ENCODE measurements at regions not wholly inside any gene's neighbourhood (a gene's known extent, or its start where the extent isn't known, plus 50 kb on each side); places are given as distances from the start of the nearest gene placed in this dataset.

GRCh38 chr2:136219341-136219740, 101.4 kb upstream of the CXCR4 start:
- Histone ChIP-seq H3K36me3 (ENCODE audit: insufficient read depth, low read length) (no peaks in the 10 kb centered on the region), H2AFZ (ENCODE audit: low read depth, low read length) (no peak overlapping the region), H3K4me3 (ENCODE audit: low read length) (no peak overlapping the region), H3K27me3 (ENCODE audit: insufficient read depth, low read length) (peaks cover 3% of the 10 kb centered on the region), H3K9me3 (ENCODE audit: low read length) (no peaks in the 10 kb centered on the region), H3K4me1 (ENCODE audit: insufficient read depth, low read length) (peaks cover 3% of the 10 kb centered on the region)

- H2AFZ ChIP-seq (ENCODE audit: low read depth, low read length): no peak overlapping the region
- H3K4me1 ChIP-seq (ENCODE audit: insufficient read depth, low read length): no peaks in the 10 kb centered on the region
- no peaks in the 10 kb centered on the region for H3K36me3 ChIP-seq (ENCODE audit: insufficient read depth, low read length)
- H3K4me3 ChIP-seq (ENCODE audit: low read length): no peak overlapping the region
- peaks cover 3% of the 10 kb centered on the region for H3K27me3 ChIP-seq (ENCODE audit: insufficient read depth, low read length)
- H3K9me3 ChIP-seq (ENCODE audit: low read length): no peaks in the 10 kb centered on the region
Measured at GRCh38 chr2:136217996-136218395, 100.0 kb upstream of the CXCR4 start.

DNA sequence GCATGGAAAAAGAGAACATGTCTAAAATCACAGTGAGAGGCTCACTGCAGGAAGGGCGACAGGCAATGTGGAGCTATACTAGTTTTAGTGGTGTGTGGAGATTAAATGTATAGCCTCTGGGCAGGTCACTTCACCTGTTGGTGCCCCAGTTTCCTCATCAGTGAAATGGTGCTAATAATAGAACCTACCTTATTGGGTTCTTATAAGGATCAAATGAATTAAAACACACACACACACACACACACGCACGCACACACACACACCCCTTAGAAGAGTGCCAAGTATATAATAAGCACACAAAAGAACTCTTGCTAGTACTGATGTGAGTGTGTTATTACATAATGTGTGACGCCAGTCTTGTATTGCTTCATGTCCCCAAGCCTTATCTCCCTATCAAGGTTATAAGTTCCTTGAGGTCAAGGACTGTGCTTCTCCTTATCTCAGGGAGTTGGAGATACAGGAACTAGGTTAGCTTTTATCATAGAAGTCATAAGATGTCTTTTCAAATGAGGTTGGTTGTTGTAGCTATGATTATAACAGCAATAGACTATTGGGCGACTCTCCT, 98.0 kb upstream of the CXCR4 start:
- no peaks in the 10 kb centered on the region for H3K4me1 ChIP-seq (ENCODE audit: insufficient read depth, low read length)
- no peak overlapping the region for H2AFZ ChIP-seq (ENCODE audit: low read depth, low read length)
- no peak overlapping the region for H3K4me3 ChIP-seq (ENCODE audit: low read length)
- H3K36me3 ChIP-seq (ENCODE audit: insufficient read depth, low read length): no peaks in the 10 kb centered on the region
- H3K9me3 ChIP-seq (ENCODE audit: low read length): no peaks in the 10 kb centered on the region
- no peaks in the 10 kb centered on the region for H3K27me3 ChIP-seq (ENCODE audit: insufficient read depth, low read length)

GRCh38 chr2:136215449-136215848, 97.5 kb upstream of the CXCR4 start:
- H3K4me3 ChIP-seq (ENCODE audit: low read length): no peak overlapping the region
- no peaks in the 10 kb centered on the region for H3K4me1 ChIP-seq (ENCODE audit: insufficient read depth, low read length)
- H3K27me3 ChIP-seq (ENCODE audit: insufficient read depth, low read length): no peaks in the 10 kb centered on the region
- H3K36me3 ChIP-seq (ENCODE audit: insufficient read depth, low read length): no peaks in the 10 kb centered on the region
- H3K9me3 ChIP-seq (ENCODE audit: low read length): no peaks in the 10 kb centered on the region
- H2AFZ ChIP-seq (ENCODE audit: low read depth, low read length): no peak overlapping the region

DNA sequence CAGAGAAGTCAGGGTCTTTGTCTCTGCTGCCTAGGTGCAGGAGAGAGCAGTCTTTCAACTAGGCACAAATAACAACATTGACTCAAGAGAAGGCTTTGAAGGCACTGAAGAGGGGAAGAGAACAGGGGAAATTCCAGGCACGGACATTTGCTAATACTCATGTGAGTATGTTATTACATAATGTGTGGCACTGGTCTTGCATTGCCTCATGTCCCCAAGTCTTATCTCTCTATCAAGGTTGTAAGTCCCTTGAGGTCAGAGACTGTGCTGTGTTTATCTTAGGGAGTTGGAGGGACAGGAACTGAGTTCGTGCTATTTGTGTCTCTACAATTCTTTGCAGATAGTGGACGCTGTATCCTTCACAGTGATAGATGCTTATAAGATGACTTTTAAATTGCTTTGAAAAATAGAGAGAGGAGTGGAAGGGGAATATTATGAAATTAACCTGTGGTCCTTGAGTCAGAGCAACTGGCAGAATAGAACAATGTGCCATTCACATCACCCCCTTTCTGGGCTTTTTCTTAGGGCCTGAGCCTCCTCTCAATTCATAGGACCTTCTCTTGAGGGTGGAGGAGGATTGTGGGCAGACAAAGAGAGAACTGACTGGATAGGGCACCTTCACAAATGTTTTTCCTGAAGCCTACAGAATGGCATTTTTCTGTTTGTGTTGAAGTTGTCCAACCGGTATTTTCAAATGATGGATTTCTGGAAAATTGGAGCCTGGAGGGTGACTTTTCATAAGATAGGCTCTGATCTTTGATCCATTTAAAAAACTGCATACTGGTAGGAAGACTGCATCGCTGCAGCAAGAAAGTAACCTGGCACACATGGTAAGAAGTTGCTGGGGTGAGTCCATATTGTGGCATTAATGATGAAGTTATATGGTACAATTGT, 96.6 kb upstream of the CXCR4 start:
- Histone ChIP-seq H3K36me3 (ENCODE audit: insufficient read depth, low read length) (no peaks in the 10 kb centered on the region), H2AFZ (ENCODE audit: low read depth, low read length) (no peak overlapping the region), H3K4me3 (ENCODE audit: low read length) (no peak overlapping the region), H3K27me3 (ENCODE audit: insufficient read depth, low read length) (no peaks in the 10 kb centered on the region), H3K4me1 (ENCODE audit: insufficient read depth, low read length) (no peaks in the 10 kb centered on the region), H3K9me3 (ENCODE audit: low read length) (no peaks in the 10 kb centered on the region)

DNA sequence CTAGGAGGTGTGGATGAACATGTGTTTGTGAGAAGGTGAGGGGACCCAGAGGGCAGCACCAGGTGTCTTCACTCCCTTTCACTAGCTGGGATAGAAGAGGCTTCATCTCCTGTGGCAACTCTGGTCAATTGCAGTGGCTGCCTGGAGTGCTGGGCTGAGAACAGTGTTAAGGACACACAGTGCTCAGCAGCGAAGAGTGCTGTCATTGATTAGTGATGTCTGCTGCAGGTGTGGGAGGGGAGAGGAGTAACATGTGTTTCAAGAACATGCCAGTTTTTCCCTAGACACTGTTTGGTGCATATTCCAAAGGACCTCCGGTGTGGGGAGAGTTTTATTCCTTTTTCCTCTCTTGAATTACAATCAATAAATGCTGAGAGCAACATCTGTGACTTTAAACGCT, 95.9 kb upstream of the CXCR4 start:
- H2AFZ ChIP-seq (ENCODE audit: low read depth, low read length): no peak overlapping the region
- no peaks in the 10 kb centered on the region for H3K4me1 ChIP-seq (ENCODE audit: insufficient read depth, low read length)
- H3K9me3 ChIP-seq (ENCODE audit: low read length): no peaks in the 10 kb centered on the region
- H3K4me3 ChIP-seq (ENCODE audit: low read length): no peak overlapping the region
- no peaks in the 10 kb centered on the region for H3K27me3 ChIP-seq (ENCODE audit: insufficient read depth, low read length)
- no peaks in the 10 kb centered on the region for H3K36me3 ChIP-seq (ENCODE audit: insufficient read depth, low read length)

DNA sequence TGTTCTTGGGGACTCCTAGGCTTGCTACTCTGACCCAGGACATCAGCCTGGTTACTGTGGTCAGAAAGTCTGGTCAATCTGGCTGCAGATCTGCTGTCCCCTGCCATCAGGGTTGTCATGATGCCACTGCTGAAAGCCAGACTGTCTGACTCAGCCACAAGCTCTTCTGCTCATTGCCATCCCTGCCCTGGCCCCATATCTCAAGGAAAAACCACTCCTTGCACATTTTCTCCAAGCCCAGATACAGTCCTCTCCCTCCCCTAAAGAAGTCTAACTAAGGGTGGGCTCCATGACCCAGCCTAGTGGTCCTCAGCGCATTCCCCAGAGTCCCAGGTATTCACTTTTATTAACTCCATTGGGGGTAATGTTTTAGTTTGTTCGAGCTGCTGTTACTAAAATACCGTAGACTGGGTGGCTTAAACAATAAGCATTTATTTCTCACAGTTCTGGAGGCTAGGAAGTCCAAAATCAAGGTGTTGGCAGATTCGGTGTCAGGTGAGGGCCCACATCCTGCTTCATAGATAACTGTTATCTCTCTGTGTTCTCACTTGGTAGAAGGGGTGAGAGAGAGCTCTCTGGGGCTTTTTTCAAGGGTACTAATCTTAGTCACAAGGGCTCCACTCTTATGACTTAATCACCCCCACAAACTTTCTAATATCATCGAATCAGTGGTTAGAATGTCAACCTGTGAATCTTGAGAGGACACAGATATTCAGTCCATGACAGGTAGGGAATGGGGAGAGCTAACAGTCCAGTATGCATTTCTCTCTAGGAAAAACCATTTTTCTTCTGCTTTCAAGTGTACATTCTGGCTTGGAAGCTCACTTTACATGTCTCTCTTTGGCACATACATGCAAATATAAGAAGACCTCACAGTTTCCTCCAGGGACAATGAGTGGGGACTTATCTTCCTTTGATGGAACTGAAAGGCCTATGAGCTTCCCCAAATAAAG, 94.8 kb upstream of the CXCR4 start:
- H3K4me3 ChIP-seq (ENCODE audit: low read length): no peak overlapping the region
- H2AFZ ChIP-seq (ENCODE audit: low read depth, low read length): no peak overlapping the region
- H3K4me1 ChIP-seq (ENCODE audit: insufficient read depth, low read length): no peaks in the 10 kb centered on the region
- H3K9me3 ChIP-seq (ENCODE audit: low read length): no peaks in the 10 kb centered on the region
- no peaks in the 10 kb centered on the region for H3K36me3 ChIP-seq (ENCODE audit: insufficient read depth, low read length)
- no peaks in the 10 kb centered on the region for H3K27me3 ChIP-seq (ENCODE audit: insufficient read depth, low read length)

DNA sequence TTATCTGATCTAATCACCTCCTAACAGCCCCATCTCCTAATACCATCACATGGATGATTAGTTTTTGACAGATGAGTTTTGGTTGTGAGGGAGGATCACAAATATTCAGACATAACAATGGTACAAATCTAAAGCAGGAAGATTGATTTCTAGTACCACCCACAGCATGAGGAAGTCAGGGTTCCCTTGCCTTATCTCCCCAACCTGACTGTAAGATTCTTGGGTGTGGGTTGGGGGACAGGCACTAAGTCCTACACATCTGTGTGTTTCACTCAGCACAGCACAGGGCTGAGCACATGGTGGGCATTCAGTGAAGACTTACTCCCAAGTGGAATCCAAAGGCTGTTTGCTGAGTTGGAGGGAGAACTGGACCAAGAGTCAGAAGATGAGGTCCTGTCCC, 93.8 kb upstream of the CXCR4 start:
- Histone ChIP-seq H3K27me3 (ENCODE audit: insufficient read depth, low read length) (no peaks in the 10 kb centered on the region), H2AFZ (ENCODE audit: low read depth, low read length) (no peak overlapping the region), H3K4me3 (ENCODE audit: low read length) (no peak overlapping the region), H3K36me3 (ENCODE audit: insufficient read depth, low read length) (no peaks in the 10 kb centered on the region), H3K9me3 (ENCODE audit: low read length) (no peaks in the 10 kb centered on the region), H3K4me1 (ENCODE audit: insufficient read depth, low read length) (no peaks in the 10 kb centered on the region)

GRCh38 chr2:136210822-136211221, 92.9 kb upstream of the CXCR4 start:
- Histone ChIP-seq H3K9me3 (ENCODE audit: low read length) (no peaks in the 10 kb centered on the region), H3K4me3 (ENCODE audit: low read length) (no peak overlapping the region), H2AFZ (ENCODE audit: low read depth, low read length) (no peak overlapping the region)

GRCh38 chr2:136210455-136210805, 92.5 kb upstream of the CXCR4 start:
- H2AFZ ChIP-seq (ENCODE audit: low read depth, low read length): no peak overlapping the region
- no peak overlapping the region for H3K4me3 ChIP-seq (ENCODE audit: low read length)
- H3K9me3 ChIP-seq (ENCODE audit: low read length): no peaks in the 10 kb centered on the region
- H3K27me3 ChIP-seq (ENCODE audit: insufficient read depth, low read length): no peaks in the 10 kb centered on the region
- no peaks in the 10 kb centered on the region for H3K36me3 ChIP-seq (ENCODE audit: insufficient read depth, low read length)
- no peaks in the 10 kb centered on the region for H3K4me1 ChIP-seq (ENCODE audit: insufficient read depth, low read length)

More at GRCh38 chr2:136210822-136211221, 92.9 kb upstream of the CXCR4 start:
- H3K36me3 ChIP-seq (ENCODE audit: insufficient read depth, low read length): no peaks in the 10 kb centered on the region
- no peaks in the 10 kb centered on the region for H3K27me3 ChIP-seq (ENCODE audit: insufficient read depth, low read length)
- H3K4me1 ChIP-seq (ENCODE audit: insufficient read depth, low read length): no peaks in the 10 kb centered on the region

DNA sequence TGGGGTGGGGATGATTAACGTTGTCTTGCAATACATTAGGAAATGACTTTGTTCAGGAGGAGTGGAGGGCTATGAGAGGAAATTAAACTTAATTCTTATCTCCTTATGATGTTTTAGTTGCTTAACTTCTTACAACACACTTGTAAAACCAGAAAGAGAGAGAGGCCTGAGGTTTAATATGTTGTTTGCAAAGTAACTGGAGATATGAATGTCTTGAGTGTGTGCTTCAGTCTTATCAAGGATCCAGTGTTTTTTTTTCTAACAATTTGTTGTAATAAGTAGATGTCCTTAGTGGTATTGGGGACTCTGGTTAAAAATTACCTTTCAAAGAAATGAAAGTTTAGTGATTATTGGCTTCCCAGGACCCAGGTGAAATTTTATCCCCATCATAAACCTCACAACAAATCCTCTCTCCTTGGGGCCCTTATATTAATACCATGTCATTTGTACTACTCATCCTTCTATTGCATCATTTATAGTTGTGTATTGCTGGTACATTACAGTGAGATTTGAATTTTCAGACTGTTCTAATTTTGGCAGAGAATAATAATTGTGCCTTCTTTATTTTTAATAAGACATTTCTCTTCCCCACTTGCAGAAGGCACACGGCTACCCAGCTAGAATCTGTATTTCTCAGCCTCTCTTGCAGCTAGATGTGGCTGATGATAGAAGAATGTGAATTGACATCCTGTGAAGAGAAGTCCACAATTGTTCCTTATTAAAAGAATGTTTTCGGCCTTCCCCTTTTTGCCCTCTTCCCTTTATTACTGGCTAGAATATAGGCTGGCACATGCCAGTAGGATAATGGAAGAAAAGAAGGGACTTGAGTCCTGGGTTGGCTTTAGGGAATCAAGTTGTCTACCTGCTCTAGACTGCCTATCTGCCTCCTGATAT, 91.9 kb upstream of the CXCR4 start:
- Histone ChIP-seq H3K27me3 (ENCODE audit: insufficient read depth, low read length) (no peaks in the 10 kb centered on the region), H3K36me3 (ENCODE audit: insufficient read depth, low read length) (no peaks in the 10 kb centered on the region), H2AFZ (ENCODE audit: low read depth, low read length) (no peak overlapping the region), H3K4me1 (ENCODE audit: insufficient read depth, low read length) (no peaks in the 10 kb centered on the region), H3K9me3 (ENCODE audit: low read length) (no peaks in the 10 kb centered on the region), H3K4me3 (ENCODE audit: low read length) (no peak overlapping the region)

DNA sequence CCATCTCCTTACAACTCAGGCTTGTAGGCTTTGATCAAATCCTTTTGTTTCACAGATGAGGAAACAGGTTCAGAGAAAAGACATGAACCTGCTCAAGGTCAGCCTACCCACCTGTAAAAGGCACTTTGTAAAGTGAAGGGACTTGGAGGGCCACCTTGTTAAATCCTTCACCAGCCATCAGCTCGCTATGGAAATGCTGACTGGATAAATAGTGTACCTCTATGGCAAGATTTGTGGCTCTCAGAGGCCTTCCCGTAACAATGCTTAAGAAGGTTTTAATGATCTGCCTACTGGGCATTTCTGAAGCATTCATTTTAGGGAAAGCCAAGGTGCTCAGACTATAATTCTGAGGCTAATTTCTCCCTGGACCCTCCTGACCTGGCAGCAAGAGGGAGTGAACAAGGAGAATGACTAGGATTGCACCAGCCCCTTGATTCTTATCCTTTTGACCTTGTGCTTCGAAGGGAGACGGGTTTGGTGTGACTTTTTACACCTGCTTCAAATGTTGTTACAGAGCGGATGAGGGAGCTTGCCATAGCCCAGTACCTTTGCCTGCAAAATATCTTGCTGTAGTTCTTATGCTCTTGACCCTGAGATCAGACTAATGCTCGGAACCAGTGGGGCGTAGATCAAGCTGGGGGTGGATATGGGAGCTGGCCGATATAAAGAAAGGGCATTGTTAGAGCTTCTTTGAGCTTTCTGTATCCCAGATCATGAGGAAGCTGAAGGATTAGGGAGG, 90.9 kb upstream of the CXCR4 start:
- Histone ChIP-seq H2AFZ (ENCODE audit: low read depth, low read length) (no peak overlapping the region), H3K4me1 (ENCODE audit: insufficient read depth, low read length) (no peaks in the 10 kb centered on the region), H3K4me3 (ENCODE audit: low read length) (no peak overlapping the region), H3K36me3 (ENCODE audit: insufficient read depth, low read length) (no peaks in the 10 kb centered on the region), H3K9me3 (ENCODE audit: low read length) (no peaks in the 10 kb centered on the region), H3K27me3 (ENCODE audit: insufficient read depth, low read length) (no peaks in the 10 kb centered on the region)

Data from neuron (in vitro differentiated cells).